ENCODE measurements at regions not wholly inside any gene's neighbourhood (a gene's known extent, or its start where the extent isn't known, plus 50 kb on each side); places are given as distances from the start of the nearest gene placed in this dataset.

- TF ChIP-seq CTCF (IDR thresholded peaks at IDR 0.05) (no peak), POLR2A (IDR thresholded peaks at IDR 0.05) (no peak), EP300 (IDR thresholded peaks at IDR 0.05) (no peak)
Observed at GRCh38 chr1:191687721-191688120, 470.5 kb upstream of the RGS18 start.
